Tibial nerve (tissue), 3 donors: ENCODE measurements at regions not wholly inside any gene's neighbourhood (a gene's known extent, or its start where the extent isn't known, plus 50 kb on each side); places are given as distances from the start of the nearest gene placed in this dataset.

ENCODE experiments used
- POLR2A ChIP-seq, 2 donors: fragments of 450-650 bp; IDR thresholded peaks; one replicate each; pipeline ENCODE4 v1.6.1; 2017; ENCODE audit warnings: antibody characterized with exemption in 2 of 2, mild to moderate bottlenecking in 2 of 2, moderate library complexity in 2 of 2
- TF ChIP-seq, protein P1 (sequence below), 5 experiments: fragments of 200-600 bp in 3 of 5; fragments of 450-650 bp in 2 of 5; sonication (generic) in 3 of 5; IDR thresholded peaks; one replicate each; pipeline ENCODE4 v1.5.1; 2016 to 2019; ENCODE audit warnings: antibody characterized with exemption in 5 of 5, mild to moderate bottlenecking in 3 of 5, moderate library complexity in 2 of 5

DNA sequence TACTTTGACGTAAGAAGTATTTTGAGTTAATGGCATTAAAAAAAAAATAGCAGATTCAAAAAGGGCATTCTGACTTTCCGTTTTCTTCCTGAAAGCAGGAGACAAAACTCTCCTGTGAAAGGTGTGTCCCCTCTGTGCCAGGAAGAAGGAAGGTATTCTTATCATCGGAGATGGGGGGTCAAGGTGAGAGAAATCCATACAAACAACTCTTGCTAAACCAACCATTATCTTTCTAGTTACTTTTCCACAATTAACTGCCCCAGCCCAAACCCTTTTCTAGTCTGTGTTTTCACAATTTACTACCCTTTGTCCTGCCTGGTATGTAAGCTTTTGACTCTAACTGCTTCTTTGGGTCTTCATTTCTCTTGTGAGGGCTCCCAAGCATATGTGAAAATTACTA, 717.3 kb downstream of the EPM2A start:
- TF ChIP-seq, protein P1, sequence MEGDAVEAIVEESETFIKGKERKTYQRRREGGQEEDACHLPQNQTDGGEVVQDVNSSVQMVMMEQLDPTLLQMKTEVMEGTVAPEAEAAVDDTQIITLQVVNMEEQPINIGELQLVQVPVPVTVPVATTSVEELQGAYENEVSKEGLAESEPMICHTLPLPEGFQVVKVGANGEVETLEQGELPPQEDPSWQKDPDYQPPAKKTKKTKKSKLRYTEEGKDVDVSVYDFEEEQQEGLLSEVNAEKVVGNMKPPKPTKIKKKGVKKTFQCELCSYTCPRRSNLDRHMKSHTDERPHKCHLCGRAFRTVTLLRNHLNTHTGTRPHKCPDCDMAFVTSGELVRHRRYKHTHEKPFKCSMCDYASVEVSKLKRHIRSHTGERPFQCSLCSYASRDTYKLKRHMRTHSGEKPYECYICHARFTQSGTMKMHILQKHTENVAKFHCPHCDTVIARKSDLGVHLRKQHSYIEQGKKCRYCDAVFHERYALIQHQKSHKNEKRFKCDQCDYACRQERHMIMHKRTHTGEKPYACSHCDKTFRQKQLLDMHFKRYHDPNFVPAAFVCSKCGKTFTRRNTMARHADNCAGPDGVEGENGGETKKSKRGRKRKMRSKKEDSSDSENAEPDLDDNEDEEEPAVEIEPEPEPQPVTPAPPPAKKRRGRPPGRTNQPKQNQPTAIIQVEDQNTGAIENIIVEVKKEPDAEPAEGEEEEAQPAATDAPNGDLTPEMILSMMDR (IDR thresholded peaks at IDR 0.05), result no peak
- no peak for TF ChIP-seq POLR2A (IDR thresholded peaks at IDR 0.05)
